ENCODE measurements at regions not wholly inside any gene's neighbourhood (a gene's known extent, or its start where the extent isn't known, plus 50 kb on each side); places are given as distances from the start of the nearest gene placed in this dataset.

- no peaks in the 10 kb centered on the region for H3K27me3 ChIP-seq (ENCODE audit: control insufficient read depth in 4 of 4, insufficient read depth in 4 of 4, low read length in 3 of 4)
- TF ChIP-seq CTCF (IDR thresholded peaks at IDR 0.05; ENCODE audit: low read depth, low read length, missing input control) (no peak), JUND (IDR thresholded peaks at IDR 0.05) (no peak), HNF4G (IDR thresholded peaks at IDR 0.05) (no peak), EGR1 (IDR thresholded peaks at IDR 0.05; ENCODE audit: low read depth in 2 of 2) (no peak), YY1 (IDR thresholded peaks at IDR 0.05) (no peak), FOXA2 (IDR thresholded peaks at IDR 0.05) (no peak), HNF4A (conservative IDR thresholded peaks at IDR 0.05) (no peak), MAX (IDR thresholded peaks at IDR 0.05) (no peak), SP1 (IDR thresholded peaks at IDR 0.05) (no peak), NR2F2 (IDR thresholded peaks at IDR 0.05) (no peak), RAD21 (IDR thresholded peaks at IDR 0.05) (no peak)
- H3K4me3 ChIP-seq (ENCODE audit: low read depth in 1 of 3, low read length in 3 of 3) = no peak overlapping the region
- no peaks in the 10 kb centered on the region for H3K9me3 ChIP-seq (ENCODE audit: control insufficient read depth in 4 of 4, low read length in 3 of 4)
- no peak for DNase-seq (ENCODE audit: low spot score)
- no peaks in the 10 kb centered on the region for H3K36me3 ChIP-seq (ENCODE audit: control insufficient read depth in 4 of 4, insufficient read depth in 3 of 4, low read depth in 1 of 4, low read length in 3 of 4)
- 83% methylated on average over 10 of the region's 10 CpGs for WGBS
- no peaks in the 10 kb centered on the region for H3K4me1 ChIP-seq (ENCODE audit: control insufficient read depth in 4 of 4, insufficient read depth in 4 of 4, low read length in 3 of 4)
- no peak overlapping the region for H3K27ac ChIP-seq (ENCODE audit: low read depth in 1 of 2, low read length in 2 of 2)
- H3K9ac ChIP-seq (ENCODE audit: low read depth in 1 of 2, low read length in 2 of 2) = no peak overlapping the region
Observed at GRCh38 chr2:128500138-128500800, 181.6 kb upstream of the HS6ST1 start.

DNA sequence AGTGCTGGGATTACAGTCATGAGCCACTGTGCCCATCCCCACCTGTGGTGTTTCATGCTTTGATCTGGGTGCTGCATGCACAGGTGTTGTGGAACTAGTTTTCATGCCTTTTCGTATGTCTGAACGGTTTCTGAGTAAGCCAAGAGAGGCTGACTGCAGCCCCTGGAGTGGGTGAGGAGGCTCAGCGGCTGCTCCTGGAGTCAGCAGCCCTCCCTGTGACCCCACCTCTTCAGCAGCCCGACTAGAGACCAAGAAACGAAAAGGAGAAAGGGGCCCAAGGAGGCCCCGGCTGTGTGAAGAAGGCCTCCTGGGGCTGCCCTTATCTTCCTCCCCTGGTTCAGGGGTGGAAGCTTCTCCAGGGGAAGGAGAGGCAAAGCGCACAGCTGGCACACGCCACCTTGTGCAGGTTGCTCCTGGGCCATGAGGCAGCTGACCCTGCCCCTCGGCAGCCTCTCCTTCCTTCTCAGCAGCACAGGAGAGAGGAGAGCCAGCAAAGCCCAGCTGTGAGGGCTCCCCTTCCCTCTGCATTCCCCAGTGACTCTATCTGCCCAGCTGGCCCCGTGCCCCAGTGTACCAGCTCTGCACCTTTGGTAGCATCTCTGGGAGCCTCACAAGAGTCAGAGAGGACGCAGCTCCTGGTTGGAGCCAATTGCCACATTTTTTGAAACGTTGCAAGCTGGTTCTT lies 182.5 kb upstream of the HS6ST1 start:
- no peak for DNase-seq (ENCODE audit: low spot score)

More for the DNA sequence above, 182.5 kb upstream of the HS6ST1 start:
- Histone ChIP-seq H3K4me1 (ENCODE audit: control insufficient read depth in 4 of 4, insufficient read depth in 4 of 4, low read length in 3 of 4) (peaks cover 0 to 2% (median 0%) of the 10 kb centered on the region in 4 donors), H3K27me3 (ENCODE audit: control insufficient read depth in 4 of 4, insufficient read depth in 4 of 4, low read length in 3 of 4) (no peaks in the 10 kb centered on the region), H3K27ac (ENCODE audit: low read depth in 1 of 2, low read length in 2 of 2) (no peak overlapping the region), H3K36me3 (ENCODE audit: control insufficient read depth in 4 of 4, insufficient read depth in 3 of 4, low read depth in 1 of 4, low read length in 3 of 4) (no peaks in the 10 kb centered on the region), H3K4me3 (ENCODE audit: low read depth in 1 of 3, low read length in 3 of 3) (no peak overlapping the region), H3K9ac (ENCODE audit: low read depth in 1 of 2, low read length in 2 of 2) (no peak overlapping the region), H3K9me3 (ENCODE audit: control insufficient read depth in 4 of 4, low read length in 3 of 4) (no peaks in the 10 kb centered on the region)
- TF ChIP-seq HNF4A (conservative IDR thresholded peaks at IDR 0.05) = no peak
- TF ChIP-seq FOXA1 (IDR thresholded peaks at IDR 0.05) = no peak
- TF ChIP-seq RAD21 (IDR thresholded peaks at IDR 0.05) = no peak
- TF ChIP-seq HNF4G (IDR thresholded peaks at IDR 0.05) = no peak
- TF ChIP-seq REST (IDR thresholded peaks at IDR 0.05) = no peak
- TF ChIP-seq RXRA (IDR thresholded peaks at IDR 0.05) = no peak
- no peak for TF ChIP-seq ATF3 (IDR thresholded peaks at IDR 0.05)
- no peak for TF ChIP-seq MAX (IDR thresholded peaks at IDR 0.05)
- no peak for TF ChIP-seq FOXA2 (IDR thresholded peaks at IDR 0.05)
- no peak for TF ChIP-seq NR2F2 (IDR thresholded peaks at IDR 0.05)
- TF ChIP-seq JUND (IDR thresholded peaks at IDR 0.05) = no peak
- TF ChIP-seq GABPA (IDR thresholded peaks at IDR 0.05 in 1 of 2, conservative IDR thresholded peaks at IDR 0.05 in 1 of 2) = no peak
- no peak for TF ChIP-seq EGR1 (IDR thresholded peaks at IDR 0.05; ENCODE audit: low read depth in 2 of 2)
- no peak for TF ChIP-seq TAF1 (conservative IDR thresholded peaks at IDR 0.05)
- no peak for TF ChIP-seq YY1 (IDR thresholded peaks at IDR 0.05)
- TF ChIP-seq SP1 (IDR thresholded peaks at IDR 0.05) = no peak
- TF ChIP-seq, protein P1, sequence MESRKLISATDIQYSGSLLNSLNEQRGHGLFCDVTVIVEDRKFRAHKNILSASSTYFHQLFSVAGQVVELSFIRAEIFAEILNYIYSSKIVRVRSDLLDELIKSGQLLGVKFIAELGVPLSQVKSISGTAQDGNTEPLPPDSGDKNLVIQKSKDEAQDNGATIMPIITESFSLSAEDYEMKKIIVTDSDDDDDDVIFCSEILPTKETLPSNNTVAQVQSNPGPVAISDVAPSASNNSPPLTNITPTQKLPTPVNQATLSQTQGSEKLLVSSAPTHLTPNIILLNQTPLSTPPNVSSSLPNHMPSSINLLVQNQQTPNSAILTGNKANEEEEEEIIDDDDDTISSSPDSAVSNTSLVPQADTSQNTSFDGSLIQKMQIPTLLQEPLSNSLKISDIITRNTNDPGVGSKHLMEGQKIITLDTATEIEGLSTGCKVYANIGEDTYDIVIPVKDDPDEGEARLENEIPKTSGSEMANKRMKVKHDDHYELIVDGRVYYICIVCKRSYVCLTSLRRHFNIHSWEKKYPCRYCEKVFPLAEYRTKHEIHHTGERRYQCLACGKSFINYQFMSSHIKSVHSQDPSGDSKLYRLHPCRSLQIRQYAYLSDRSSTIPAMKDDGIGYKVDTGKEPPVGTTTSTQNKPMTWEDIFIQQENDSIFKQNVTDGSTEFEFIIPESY (IDR thresholded peaks at IDR 0.05) = no peak
- WGBS = 86% methylated on average over 12 of the region's 12 CpGs

Data from liver (tissue), 8 donors.